ENCODE measurements at regions not wholly inside any gene's neighbourhood (a gene's known extent, or its start where the extent isn't known, plus 50 kb on each side); places are given as distances from the start of the nearest gene placed in this dataset.

DNA sequence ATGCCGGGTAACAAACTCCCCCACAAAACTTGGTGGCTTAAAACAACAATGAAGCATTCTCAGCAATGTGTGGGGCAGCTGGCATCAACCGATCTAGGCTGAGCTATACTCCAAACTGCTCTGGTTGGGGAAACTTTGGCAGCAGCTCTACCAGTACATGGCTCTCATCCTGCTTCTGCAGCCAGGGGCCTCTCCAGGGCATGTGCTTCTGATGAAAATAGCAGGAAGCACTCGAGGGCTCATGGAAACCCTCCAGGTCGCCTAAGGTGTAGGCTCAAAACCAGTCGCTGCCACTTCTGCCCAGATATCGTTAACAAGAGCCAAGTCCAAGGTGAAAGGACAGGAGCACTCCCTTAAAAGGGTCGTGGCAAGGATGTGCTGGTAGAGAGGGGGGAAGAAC is 134.1 kb downstream of the TEX36 start:
- DNase-seq (ENCODE audit: low spot score): no peak
- H2AFZ ChIP-seq (replicated peaks): no peak overlapping the region
- no peaks in the 10 kb centered on the region for H3K27me3 ChIP-seq
- H3K9me3 ChIP-seq (ENCODE audit: low read depth): no peaks in the 10 kb centered on the region
- no peak overlapping the region for H3K9ac ChIP-seq
- peaks cover 11% of the 10 kb centered on the region for H3K4me1 ChIP-seq
- peaks cover 5% of the 10 kb centered on the region for H3F3A ChIP-seq (ENCODE audit: low read depth)
- no peak overlapping the region for H3K4me2 ChIP-seq
- Mint-ChIP-seq H3K9me3 (no peaks in the 10 kb centered on the region), H3K4me1 (peaks cover 15% of the 10 kb centered on the region), H3K27me3 (ENCODE audit: insufficient read depth, low read depth) (peaks cover 5% of the 10 kb centered on the region), H3K4me3 (no peak overlapping the region), H3K36me3 (no peaks in the 10 kb centered on the region), H3K27ac (no peak overlapping the region)
- H3K4me3 ChIP-seq: no peak overlapping the region
- TF ChIP-seq, protein P1, sequence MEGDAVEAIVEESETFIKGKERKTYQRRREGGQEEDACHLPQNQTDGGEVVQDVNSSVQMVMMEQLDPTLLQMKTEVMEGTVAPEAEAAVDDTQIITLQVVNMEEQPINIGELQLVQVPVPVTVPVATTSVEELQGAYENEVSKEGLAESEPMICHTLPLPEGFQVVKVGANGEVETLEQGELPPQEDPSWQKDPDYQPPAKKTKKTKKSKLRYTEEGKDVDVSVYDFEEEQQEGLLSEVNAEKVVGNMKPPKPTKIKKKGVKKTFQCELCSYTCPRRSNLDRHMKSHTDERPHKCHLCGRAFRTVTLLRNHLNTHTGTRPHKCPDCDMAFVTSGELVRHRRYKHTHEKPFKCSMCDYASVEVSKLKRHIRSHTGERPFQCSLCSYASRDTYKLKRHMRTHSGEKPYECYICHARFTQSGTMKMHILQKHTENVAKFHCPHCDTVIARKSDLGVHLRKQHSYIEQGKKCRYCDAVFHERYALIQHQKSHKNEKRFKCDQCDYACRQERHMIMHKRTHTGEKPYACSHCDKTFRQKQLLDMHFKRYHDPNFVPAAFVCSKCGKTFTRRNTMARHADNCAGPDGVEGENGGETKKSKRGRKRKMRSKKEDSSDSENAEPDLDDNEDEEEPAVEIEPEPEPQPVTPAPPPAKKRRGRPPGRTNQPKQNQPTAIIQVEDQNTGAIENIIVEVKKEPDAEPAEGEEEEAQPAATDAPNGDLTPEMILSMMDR (IDR thresholded peaks at IDR 0.05): no peak
- TF ChIP-seq EZH2phosphoT487 (IDR thresholded peaks at IDR 0.05): no peak
- no peak for TF ChIP-seq EZH2 (IDR thresholded peaks at IDR 0.05)
- no peaks in the 10 kb centered on the region for H3K79me2 ChIP-seq (ENCODE audit: low read depth)
- no peak overlapping the region for H3K27ac ChIP-seq
- no peaks in the 10 kb centered on the region for H4K20me1 ChIP-seq (ENCODE audit: low read depth)
- no peaks in the 10 kb centered on the region for H3K36me3 ChIP-seq

DNA sequence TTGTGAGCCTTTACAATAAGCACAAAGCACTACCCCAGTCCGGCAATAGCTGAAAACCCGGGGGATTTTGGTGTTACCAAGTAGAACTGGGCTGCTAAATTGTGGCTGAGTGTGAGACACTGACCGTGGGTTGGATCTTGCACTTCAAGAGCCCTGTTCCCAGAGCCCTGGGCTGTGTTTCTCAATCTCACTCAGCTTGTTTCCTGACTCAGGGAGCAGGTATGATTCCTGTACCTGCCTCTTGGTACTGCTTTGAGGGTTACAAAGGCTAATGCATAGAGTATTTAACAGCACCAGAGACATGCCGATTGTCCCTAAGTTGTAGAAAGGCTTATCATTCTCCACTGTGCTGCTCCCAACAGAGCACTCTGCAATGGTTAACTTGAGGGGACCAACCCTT is 134.6 kb downstream of the TEX36 start:
- Histone ChIP-seq H3K27me3 (no peaks in the 10 kb centered on the region), H3K4me1 (peaks cover 11% of the 10 kb centered on the region), H3F3A (ENCODE audit: low read depth) (peaks cover 5% of the 10 kb centered on the region), H3K9ac (no peak overlapping the region), H2AFZ (replicated peaks) (no peak overlapping the region), H3K4me3 (no peak overlapping the region), H3K9me3 (ENCODE audit: low read depth) (no peaks in the 10 kb centered on the region), H3K36me3 (no peaks in the 10 kb centered on the region), H3K4me2 (no peak overlapping the region), H4K20me1 (ENCODE audit: low read depth) (no peaks in the 10 kb centered on the region), H3K79me2 (ENCODE audit: low read depth) (no peaks in the 10 kb centered on the region), H3K27ac (no peak overlapping the region)
- peaks cover 15% of the 10 kb centered on the region for H3K4me1 Mint-ChIP-seq
- TF ChIP-seq, protein P1 (IDR thresholded peaks at IDR 0.05): no peak
- H3K9me3 Mint-ChIP-seq: no peaks in the 10 kb centered on the region
- H3K27me3 Mint-ChIP-seq (ENCODE audit: insufficient read depth, low read depth): peaks cover 4% of the 10 kb centered on the region
- H3K4me3 Mint-ChIP-seq: no peak overlapping the region
- DNase-seq (ENCODE audit: low spot score): no peak
- no peak overlapping the region for H3K27ac Mint-ChIP-seq
- no peaks in the 10 kb centered on the region for H3K36me3 Mint-ChIP-seq

DNA sequence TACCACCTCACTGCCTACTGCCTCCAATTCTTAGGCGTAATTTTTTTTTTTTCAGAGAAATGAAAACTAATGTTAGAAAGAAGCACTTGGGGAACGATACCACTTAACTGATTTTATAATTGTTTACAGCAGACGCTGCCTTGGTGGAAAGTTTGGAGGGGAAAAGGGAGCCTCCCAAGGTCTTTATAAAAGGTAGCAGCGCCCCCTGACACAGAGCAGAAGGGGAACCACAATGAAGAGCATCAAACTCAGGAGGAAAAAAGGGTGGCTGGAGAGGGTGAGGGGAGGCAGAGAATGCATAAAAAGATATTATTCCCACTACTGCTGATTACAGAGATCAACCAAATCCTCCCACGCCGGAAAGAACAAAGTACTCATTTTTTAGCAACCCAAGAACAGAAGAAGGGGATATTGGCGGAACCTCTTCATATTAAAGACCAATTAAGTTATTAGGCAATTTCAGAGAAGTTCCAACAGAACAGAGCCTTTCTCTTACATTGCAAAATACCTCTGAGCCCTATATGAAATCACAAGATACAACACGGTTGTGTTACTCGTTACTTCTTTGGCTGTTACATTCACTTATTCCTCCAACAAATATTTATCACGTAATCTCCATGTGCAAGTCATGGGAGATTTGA is 135.8 kb downstream of the TEX36 start:
- Mint-ChIP-seq H3K27ac (no peak overlapping the region), H3K27me3 (ENCODE audit: insufficient read depth, low read depth) (peaks cover 3% of the 10 kb centered on the region), H3K36me3 (no peaks in the 10 kb centered on the region), H3K9me3 (no peaks in the 10 kb centered on the region), H3K4me1 (peaks cover 17% of the 10 kb centered on the region), H3K4me3 (no peak overlapping the region)
- Histone ChIP-seq H3K27me3 (no peaks in the 10 kb centered on the region), H3K4me1 (peaks cover 11% of the 10 kb centered on the region), H3K27ac (no peak overlapping the region), H3K36me3 (no peaks in the 10 kb centered on the region), H3K4me3 (no peak overlapping the region), H3K79me2 (ENCODE audit: low read depth) (no peaks in the 10 kb centered on the region), H3F3A (ENCODE audit: low read depth) (peaks cover 5% of the 10 kb centered on the region), H3K9me3 (ENCODE audit: low read depth) (no peaks in the 10 kb centered on the region), H3K4me2 (no peak overlapping the region), H4K20me1 (ENCODE audit: low read depth) (no peaks in the 10 kb centered on the region), H2AFZ (replicated peaks) (no peak overlapping the region), H3K9ac (no peak overlapping the region)
- TF ChIP-seq, protein P1 (IDR thresholded peaks at IDR 0.05): no peak
- TF ChIP-seq EZH2 (IDR thresholded peaks at IDR 0.05) (no peak), EZH2phosphoT487 (IDR thresholded peaks at IDR 0.05) (no peak)
- no peak for DNase-seq (ENCODE audit: low spot score)

Data from neural progenitor cell (in vitro differentiated cells).